K562 (cell line): ENCODE measurements at regions not wholly inside any gene's neighbourhood (a gene's known extent, or its start where the extent isn't known, plus 50 kb on each side); places are given as distances from the start of the nearest gene placed in this dataset.

Experiments
- ATAC-seq: fragments of 200-7000 bp; cut with Tn5 transposase; 3 replicates; pipeline ENCODE4 v1.9.1; 2020; ENCODE audit warnings: moderate library complexity
- BruUV-seq: library from RNA; stranded (reverse); fragments of 400-500 nt; replicated peaks from 2 replicates; lab custom pipeline; 2021; lab: Mats Ljungman, UMichigan
- CTCF ChIA-PET: fragments of 300-600 bp; formaldehyde crosslinking; extraction: SDS; loops from one replicate; lab custom pipeline; 2021; ENCODE audit warnings: low intra/inter-chr PET ratio; lab: Yijun Ruan, JAX
- POLR2A ChIA-PET: fragments of 300-600, 350-650 bp; sonication (Branson Sonifier 250); formaldehyde crosslinking; extraction: SDS; loops from one replicate; lab custom pipeline; 2021; ENCODE audit warnings: antibody characterized with exemption, inconsistent platforms; lab: Yijun Ruan, JAX
- DNase-seq, 4 experiments: peaks; one replicate each; pipeline versions ENCODE4 v3.0.0 to v3.0.0-alpha.2; 2011 to 2018; ENCODE audit warnings: low spot score in 3 of 4, mixed read lengths in 3 of 4; ENCODE audit errors: extremely low read depth in 1 of 4
- FAIRE-seq: peaks from 2 replicates; lab custom pipeline; 2011; peaks lifted over from hg19 to GRCh38; lab: Jason Lieb, UNC
- H2AFZ ChIP-seq: 2 replicates; pipeline ENCODE4 v1.6.0; 2011; ENCODE audit warnings: low read depth, low read length, control low read depth, inconsistent platforms
- H3K27ac ChIP-seq: fragments of 200-600 bp; 3 replicates; pipeline ENCODE4 v1.8.0; 2011; ENCODE audit warnings: low read depth, mild to moderate bottlenecking, control low read depth, inconsistent platforms, low read length, moderate library complexity, mixed read lengths; ENCODE audit errors: extremely low read depth
- H3K27me3 ChIP-seq, 2 experiments: fragments of 300-600 bp in 1 of 2; 2 replicates in 1 of 2; 3 replicates in 1 of 2; pipeline versions ENCODE4 v1.6.0 to v1.8.0; 2011; ENCODE audit warnings: inconsistent platforms in 2 of 2, low read length in 2 of 2, mild to moderate bottlenecking in 1 of 2, mixed read lengths in 1 of 2, moderate library complexity in 1 of 2; ENCODE audit not compliant: control insufficient read depth in 2 of 2, insufficient read depth in 2 of 2
- H3K36me3 ChIP-seq: fragments of 300-600 bp; 3 replicates; pipeline ENCODE4 v1.8.0; 2011; ENCODE audit warnings: mild to moderate bottlenecking, low read length, inconsistent platforms; ENCODE audit not compliant: control insufficient read depth, insufficient read depth
- H3K4me1 ChIP-seq, 2 experiments: fragments of 200-600 bp in 1 of 2; replicated peaks in 1 of 2; 2 replicates in 1 of 2; 3 replicates in 1 of 2; pipeline versions ENCODE4 v1.5.1 to v1.8.0; 2011; ENCODE audit warnings: inconsistent platforms in 2 of 2, low read length in 2 of 2, mild to moderate bottlenecking in 1 of 2, mixed read lengths in 1 of 2, moderate library complexity in 1 of 2; ENCODE audit not compliant: control insufficient read depth in 2 of 2, insufficient read depth in 2 of 2
- H3K4me2 ChIP-seq: 2 replicates; pipeline ENCODE4 v1.6.1; 2011; ENCODE audit warnings: low read length, control low read depth, inconsistent platforms, mixed read lengths; ENCODE audit not compliant: insufficient read depth
- H3K4me3 ChIP-seq: fragments of 200-600 bp; sonication (generic), shearing (Covaris generic); 2 replicates; pipeline ENCODE4 v1.5.1; 2016; ENCODE audit warnings: control low read depth, inconsistent platforms
- H3K79me2 ChIP-seq: fragments of 200-600 bp; 3 replicates; pipeline ENCODE4 v1.8.0; 2011; ENCODE audit warnings: low read length, inconsistent platforms; ENCODE audit not compliant: control insufficient read depth, insufficient read depth
- H3K9ac ChIP-seq, 2 experiments: 2 replicates each; pipeline versions ENCODE4 v1.6.0 to v1.6.1; 2011; ENCODE audit warnings: low read depth in 2 of 2, low read length in 2 of 2, control low read depth in 1 of 2, inconsistent platforms in 1 of 2, mild to moderate bottlenecking in 1 of 2, mixed read lengths in 1 of 2; ENCODE audit not compliant: insufficient read depth in 1 of 2
- H3K9me1 ChIP-seq: one replicate; pipeline ENCODE4 v1.6.0; 2011; ENCODE audit warnings: inconsistent platforms, mild to moderate bottlenecking, low read length, moderate library complexity; ENCODE audit not compliant: control insufficient read depth, insufficient read depth
- H3K9me3 ChIP-seq: replicated peaks from 2 replicates; pipeline ENCODE4 v1.5.1; 2011; ENCODE audit warnings: low read depth, low read length, inconsistent platforms; ENCODE audit not compliant: control insufficient read depth, insufficient read depth
- H4K20me1 ChIP-seq: replicated peaks from 2 replicates; pipeline ENCODE4 v1.6.1; 2011; ENCODE audit warnings: low read length, inconsistent platforms, mixed read lengths; ENCODE audit not compliant: control insufficient read depth, insufficient read depth
- ATF1 ChIP-seq, 2 experiments: fragments of 450-650 bp in 1 of 2; IDR thresholded peaks; 2 replicates each; pipeline ENCODE4 v1.6.1; 2016; ENCODE audit warnings: missing compliant biosample characterization in 1 of 2, missing genetic modification characterization in 1 of 2
- C11orf30 ChIP-seq: fragments of 450-650 bp; IDR thresholded peaks from 2 replicates; pipeline ENCODE4 v1.6.1; 2016; ENCODE audit warnings: low read depth, mild to moderate bottlenecking
- KDM1A ChIP-seq, 2 experiments: fragments of 450-650 bp; IDR thresholded peaks; 2 replicates each; pipeline ENCODE4 v1.6.1; 2016; ENCODE audit warnings: mild to moderate bottlenecking in 2 of 2
- SAFB2 ChIP-seq: fragments of 200-400 bp; formaldehyde crosslinking; IDR thresholded peaks from 2 replicates; pipeline ENCODE4 v1.6.1; 2018; ENCODE audit warnings: borderline replicate concordance, low read length, low read depth, moderate library complexity; ENCODE audit not compliant: severe bottlenecking
- SMARCA4 ChIP-seq: fragments of 450-650 bp; IDR thresholded peaks from 2 replicates; pipeline ENCODE4 v1.6.1; 2016
- WGBS: fragments of 100-300 bp; shearing (Covaris generic); methylation state at CpG from one replicate; pipeline ENCODE4 v1.1.6; 2016; ENCODE audit warnings: low coverage, mixed read lengths; ENCODE audit not compliant: insufficient coverage; ENCODE audit errors: missing lambda C conversion rate; 5-methylcytosine and 5-hydroxymethylcytosine counted together
- in situ Hi-C: fragments of 300-500 bp; cut with MboI; formaldehyde crosslinking; loops from 4 replicates; pipeline ENCODE4 v1.15.0; 2018; ENCODE audit warnings: inconsistent platforms, mixed read lengths
- intact Hi-C: fragments of 100-400 bp; cut with micrococcal nuclease; formaldehyde crosslinking; loops from 2 replicates; pipeline ENCODE4 v1.14.2; 2022
- TF ChIP-seq, protein P1 (sequence below): fragments of 250-450 bp; sonication (Bioruptor Pico); IDR thresholded peaks from 2 replicates; pipeline ENCODE4 v1.9.0; 2021; ENCODE audit warnings: mild to moderate bottlenecking
- TF ChIP-seq, protein P2 (sequence below): sonication (generic); formaldehyde crosslinking; IDR thresholded peaks from 2 replicates; pipeline ENCODE4 v1.8.1; 2023; ENCODE audit warnings: mild to moderate bottlenecking, missing genetic modification reagents
- TF ChIP-seq, protein P3 (sequence below): sonication (generic); formaldehyde crosslinking; IDR thresholded peaks from 2 replicates; pipeline ENCODE4 v1.9.0; 2022; ENCODE audit warnings: mild to moderate bottlenecking, missing genetic modification reagents
- TF ChIP-seq, protein P4 (sequence below): fragments of 450-650 bp; IDR thresholded peaks from 2 replicates; pipeline ENCODE4 v1.6.1; 2016; ENCODE audit warnings: mild to moderate bottlenecking, moderate library complexity

DNA sequence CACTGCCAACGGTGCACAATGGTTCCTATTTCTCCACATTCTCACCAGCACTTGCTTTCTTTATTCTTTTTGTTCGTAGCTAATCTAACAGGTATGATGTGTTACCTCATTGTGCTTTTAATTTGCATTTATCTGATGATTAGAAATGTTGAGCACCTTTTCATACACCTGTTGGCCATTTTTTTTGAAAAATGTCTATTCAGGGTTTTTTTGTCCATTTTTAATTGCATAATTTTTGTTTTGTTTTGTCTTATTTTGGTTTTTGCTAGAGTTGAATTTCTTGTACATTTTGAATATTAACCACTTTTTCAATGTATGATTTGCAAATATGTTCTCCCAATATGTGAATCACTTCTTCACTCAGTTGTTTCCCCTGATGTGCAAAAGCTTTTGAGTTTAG, 150.6 kb downstream of the TENT5A start:
- in situ Hi-C loops (no loop called here), intact Hi-C loops (no loop called here)
- Histone ChIP-seq H3K4me1 (no peaks in the 10 kb centered on the region), H3K9ac (no peak overlapping the region), H3K4me3 (no peak overlapping the region), H3K4me2 (no peak overlapping the region), H3K9me1 (no peaks in the 10 kb centered on the region), H2AFZ (no peak overlapping the region), H3K79me2 (no peaks in the 10 kb centered on the region), H4K20me1 (no peaks in the 10 kb centered on the region), H3K27me3 (no peaks in the 10 kb centered on the region), H3K36me3 (no peaks in the 10 kb centered on the region), H3K27ac (no peak overlapping the region), H3K9me3 (no peaks in the 10 kb centered on the region; the same call in 1 of the 2 replicates)
- CTCF ChIA-PET, result no interaction called here
- POLR2A ChIA-PET, result no interaction called here
- FAIRE-seq, result no peak
- WGBS, result 0% methylated on average over 2 of the region's 2 CpGs
- no peak for ATAC-seq
- DNase-seq, result no peak
- no TSS peak for BruUV-seq
- TF ChIP-seq, protein P1, sequence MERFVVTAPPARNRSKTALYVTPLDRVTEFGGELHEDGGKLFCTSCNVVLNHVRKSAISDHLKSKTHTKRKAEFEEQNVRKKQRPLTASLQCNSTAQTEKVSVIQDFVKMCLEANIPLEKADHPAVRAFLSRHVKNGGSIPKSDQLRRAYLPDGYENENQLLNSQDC, result no peak
- no peak for TF ChIP-seq KDM1A (IDR thresholded peaks at IDR 0.05)
- TF ChIP-seq C11orf30, result peak; percentile 30; the same call in 1 of the 2 replicates
- TF ChIP-seq, protein P2, sequence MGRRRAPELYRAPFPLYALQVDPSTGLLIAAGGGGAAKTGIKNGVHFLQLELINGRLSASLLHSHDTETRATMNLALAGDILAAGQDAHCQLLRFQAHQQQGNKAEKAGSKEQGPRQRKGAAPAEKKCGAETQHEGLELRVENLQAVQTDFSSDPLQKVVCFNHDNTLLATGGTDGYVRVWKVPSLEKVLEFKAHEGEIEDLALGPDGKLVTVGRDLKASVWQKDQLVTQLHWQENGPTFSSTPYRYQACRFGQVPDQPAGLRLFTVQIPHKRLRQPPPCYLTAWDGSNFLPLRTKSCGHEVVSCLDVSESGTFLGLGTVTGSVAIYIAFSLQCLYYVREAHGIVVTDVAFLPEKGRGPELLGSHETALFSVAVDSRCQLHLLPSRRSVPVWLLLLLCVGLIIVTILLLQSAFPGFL (CRISPR knock-in tag), result no peak
- TF ChIP-seq ATF1 (CRISPR knock-in tag; IDR thresholded peaks at IDR 0.05), result no peak
- no peak for TF ChIP-seq ATF1 (tag; IDR thresholded peaks at IDR 0.05)
- TF ChIP-seq, protein P3, sequence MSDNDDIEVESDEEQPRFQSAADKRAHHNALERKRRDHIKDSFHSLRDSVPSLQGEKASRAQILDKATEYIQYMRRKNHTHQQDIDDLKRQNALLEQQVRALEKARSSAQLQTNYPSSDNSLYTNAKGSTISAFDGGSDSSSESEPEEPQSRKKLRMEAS (CRISPR knock-in tag), result no peak
- TF ChIP-seq SAFB2, result no peak
- TF ChIP-seq SMARCA4, result no peak
- TF ChIP-seq, protein P4, sequence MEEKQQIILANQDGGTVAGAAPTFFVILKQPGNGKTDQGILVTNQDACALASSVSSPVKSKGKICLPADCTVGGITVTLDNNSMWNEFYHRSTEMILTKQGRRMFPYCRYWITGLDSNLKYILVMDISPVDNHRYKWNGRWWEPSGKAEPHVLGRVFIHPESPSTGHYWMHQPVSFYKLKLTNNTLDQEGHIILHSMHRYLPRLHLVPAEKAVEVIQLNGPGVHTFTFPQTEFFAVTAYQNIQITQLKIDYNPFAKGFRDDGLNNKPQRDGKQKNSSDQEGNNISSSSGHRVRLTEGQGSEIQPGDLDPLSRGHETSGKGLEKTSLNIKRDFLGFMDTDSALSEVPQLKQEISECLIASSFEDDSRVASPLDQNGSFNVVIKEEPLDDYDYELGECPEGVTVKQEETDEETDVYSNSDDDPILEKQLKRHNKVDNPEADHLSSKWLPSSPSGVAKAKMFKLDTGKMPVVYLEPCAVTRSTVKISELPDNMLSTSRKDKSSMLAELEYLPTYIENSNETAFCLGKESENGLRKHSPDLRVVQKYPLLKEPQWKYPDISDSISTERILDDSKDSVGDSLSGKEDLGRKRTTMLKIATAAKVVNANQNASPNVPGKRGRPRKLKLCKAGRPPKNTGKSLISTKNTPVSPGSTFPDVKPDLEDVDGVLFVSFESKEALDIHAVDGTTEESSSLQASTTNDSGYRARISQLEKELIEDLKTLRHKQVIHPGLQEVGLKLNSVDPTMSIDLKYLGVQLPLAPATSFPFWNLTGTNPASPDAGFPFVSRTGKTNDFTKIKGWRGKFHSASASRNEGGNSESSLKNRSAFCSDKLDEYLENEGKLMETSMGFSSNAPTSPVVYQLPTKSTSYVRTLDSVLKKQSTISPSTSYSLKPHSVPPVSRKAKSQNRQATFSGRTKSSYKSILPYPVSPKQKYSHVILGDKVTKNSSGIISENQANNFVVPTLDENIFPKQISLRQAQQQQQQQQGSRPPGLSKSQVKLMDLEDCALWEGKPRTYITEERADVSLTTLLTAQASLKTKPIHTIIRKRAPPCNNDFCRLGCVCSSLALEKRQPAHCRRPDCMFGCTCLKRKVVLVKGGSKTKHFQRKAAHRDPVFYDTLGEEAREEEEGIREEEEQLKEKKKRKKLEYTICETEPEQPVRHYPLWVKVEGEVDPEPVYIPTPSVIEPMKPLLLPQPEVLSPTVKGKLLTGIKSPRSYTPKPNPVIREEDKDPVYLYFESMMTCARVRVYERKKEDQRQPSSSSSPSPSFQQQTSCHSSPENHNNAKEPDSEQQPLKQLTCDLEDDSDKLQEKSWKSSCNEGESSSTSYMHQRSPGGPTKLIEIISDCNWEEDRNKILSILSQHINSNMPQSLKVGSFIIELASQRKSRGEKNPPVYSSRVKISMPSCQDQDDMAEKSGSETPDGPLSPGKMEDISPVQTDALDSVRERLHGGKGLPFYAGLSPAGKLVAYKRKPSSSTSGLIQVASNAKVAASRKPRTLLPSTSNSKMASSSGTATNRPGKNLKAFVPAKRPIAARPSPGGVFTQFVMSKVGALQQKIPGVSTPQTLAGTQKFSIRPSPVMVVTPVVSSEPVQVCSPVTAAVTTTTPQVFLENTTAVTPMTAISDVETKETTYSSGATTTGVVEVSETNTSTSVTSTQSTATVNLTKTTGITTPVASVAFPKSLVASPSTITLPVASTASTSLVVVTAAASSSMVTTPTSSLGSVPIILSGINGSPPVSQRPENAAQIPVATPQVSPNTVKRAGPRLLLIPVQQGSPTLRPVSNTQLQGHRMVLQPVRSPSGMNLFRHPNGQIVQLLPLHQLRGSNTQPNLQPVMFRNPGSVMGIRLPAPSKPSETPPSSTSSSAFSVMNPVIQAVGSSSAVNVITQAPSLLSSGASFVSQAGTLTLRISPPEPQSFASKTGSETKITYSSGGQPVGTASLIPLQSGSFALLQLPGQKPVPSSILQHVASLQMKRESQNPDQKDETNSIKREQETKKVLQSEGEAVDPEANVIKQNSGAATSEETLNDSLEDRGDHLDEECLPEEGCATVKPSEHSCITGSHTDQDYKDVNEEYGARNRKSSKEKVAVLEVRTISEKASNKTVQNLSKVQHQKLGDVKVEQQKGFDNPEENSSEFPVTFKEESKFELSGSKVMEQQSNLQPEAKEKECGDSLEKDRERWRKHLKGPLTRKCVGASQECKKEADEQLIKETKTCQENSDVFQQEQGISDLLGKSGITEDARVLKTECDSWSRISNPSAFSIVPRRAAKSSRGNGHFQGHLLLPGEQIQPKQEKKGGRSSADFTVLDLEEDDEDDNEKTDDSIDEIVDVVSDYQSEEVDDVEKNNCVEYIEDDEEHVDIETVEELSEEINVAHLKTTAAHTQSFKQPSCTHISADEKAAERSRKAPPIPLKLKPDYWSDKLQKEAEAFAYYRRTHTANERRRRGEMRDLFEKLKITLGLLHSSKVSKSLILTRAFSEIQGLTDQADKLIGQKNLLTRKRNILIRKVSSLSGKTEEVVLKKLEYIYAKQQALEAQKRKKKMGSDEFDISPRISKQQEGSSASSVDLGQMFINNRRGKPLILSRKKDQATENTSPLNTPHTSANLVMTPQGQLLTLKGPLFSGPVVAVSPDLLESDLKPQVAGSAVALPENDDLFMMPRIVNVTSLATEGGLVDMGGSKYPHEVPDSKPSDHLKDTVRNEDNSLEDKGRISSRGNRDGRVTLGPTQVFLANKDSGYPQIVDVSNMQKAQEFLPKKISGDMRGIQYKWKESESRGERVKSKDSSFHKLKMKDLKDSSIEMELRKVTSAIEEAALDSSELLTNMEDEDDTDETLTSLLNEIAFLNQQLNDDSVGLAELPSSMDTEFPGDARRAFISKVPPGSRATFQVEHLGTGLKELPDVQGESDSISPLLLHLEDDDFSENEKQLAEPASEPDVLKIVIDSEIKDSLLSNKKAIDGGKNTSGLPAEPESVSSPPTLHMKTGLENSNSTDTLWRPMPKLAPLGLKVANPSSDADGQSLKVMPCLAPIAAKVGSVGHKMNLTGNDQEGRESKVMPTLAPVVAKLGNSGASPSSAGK, result no peak
